GM18502 (cell line): ENCODE measurements at regions not wholly inside any gene's neighbourhood (a gene's known extent, or its start where the extent isn't known, plus 50 kb on each side); places are given as distances from the start of the nearest gene placed in this dataset.
"Not testable (repeated sequence)": the region's sequence is repeated elsewhere in the genome, so short reads cannot be mapped to it uniquely, and the experiment has no call there.

Source experiments
- ATAC-seq: cut with Tn5 transposase; IDR thresholded peaks from one replicate; pipeline ENCODE4 v1.9.1; 2021; ENCODE audit warnings: mild to moderate bottlenecking; ENCODE audit not compliant: unreplicated experiment, poor library complexity

GRCh38 chr18:1097991-1098735, 193.5 kb downstream of the ADCYAP1 start:
- ATAC-seq, result not testable (repeated sequence)

GRCh38 chr18:1102848-1103247, 198.2 kb downstream of the ADCYAP1 start:
- ATAC-seq, result no peak

GRCh38 chr18:1103537-1103936, 198.9 kb downstream of the ADCYAP1 start:
- no peak for ATAC-seq

GRCh38 chr18:1104181-1104881, 199.7 kb downstream of the ADCYAP1 start:
- ATAC-seq, result no peak

GRCh38 chr18:1124495-1124894, 219.8 kb downstream of the ADCYAP1 start:
- ATAC-seq, result no peak

- no peak for ATAC-seq
Observed at GRCh38 chr18:1133541-1133940, 228.9 kb downstream of the ADCYAP1 start.

GRCh38 chr18:1147730-1148129, 243.1 kb downstream of the ADCYAP1 start:
- ATAC-seq, result no peak

- no peak for ATAC-seq
Observed at GRCh38 chr18:1149709-1150108, 245.0 kb downstream of the ADCYAP1 start.

GRCh38 chr18:1150344-1150743, 245.7 kb downstream of the ADCYAP1 start:
- no peak for ATAC-seq

- not testable (repeated sequence) for ATAC-seq
Observed at GRCh38 chr18:1152958-1153357, 248.3 kb downstream of the ADCYAP1 start.

- no peak for ATAC-seq
Observed at GRCh38 chr18:1173593-1173992, 268.9 kb downstream of the ADCYAP1 start.

GRCh38 chr18:1177232-1177631, 272.6 kb downstream of the ADCYAP1 start:
- ATAC-seq, result no peak

- no peak for ATAC-seq
Observed at GRCh38 chr18:1191341-1191740, 286.7 kb downstream of the ADCYAP1 start.

- ATAC-seq, result no peak
Observed at GRCh38 chr18:1213126-1213525, 308.5 kb downstream of the ADCYAP1 start.

- no peak for ATAC-seq
Observed at GRCh38 chr18:1222880-1223279, 318.2 kb downstream of the ADCYAP1 start.

- ATAC-seq, result no peak
Observed at GRCh38 chr18:1227025-1227424, 322.4 kb downstream of the ADCYAP1 start.

GRCh38 chr18:1229634-1230033, 325.0 kb downstream of the ADCYAP1 start:
- ATAC-seq, result no peak

GRCh38 chr18:1232867-1233266, 328.2 kb downstream of the ADCYAP1 start:
- no peak for ATAC-seq

GRCh38 chr18:1240701-1241100, 336.0 kb downstream of the ADCYAP1 start:
- no peak for ATAC-seq

- no peak for ATAC-seq
Observed at GRCh38 chr18:1244397-1245122, 339.9 kb downstream of the ADCYAP1 start.

GRCh38 chr18:1246827-1247226, 342.2 kb downstream of the ADCYAP1 start:
- ATAC-seq, result no peak
